ENCODE measurements at regions not wholly inside any gene's neighbourhood (a gene's known extent, or its start where the extent isn't known, plus 50 kb on each side); places are given as distances from the start of the nearest gene placed in this dataset.

DNA sequence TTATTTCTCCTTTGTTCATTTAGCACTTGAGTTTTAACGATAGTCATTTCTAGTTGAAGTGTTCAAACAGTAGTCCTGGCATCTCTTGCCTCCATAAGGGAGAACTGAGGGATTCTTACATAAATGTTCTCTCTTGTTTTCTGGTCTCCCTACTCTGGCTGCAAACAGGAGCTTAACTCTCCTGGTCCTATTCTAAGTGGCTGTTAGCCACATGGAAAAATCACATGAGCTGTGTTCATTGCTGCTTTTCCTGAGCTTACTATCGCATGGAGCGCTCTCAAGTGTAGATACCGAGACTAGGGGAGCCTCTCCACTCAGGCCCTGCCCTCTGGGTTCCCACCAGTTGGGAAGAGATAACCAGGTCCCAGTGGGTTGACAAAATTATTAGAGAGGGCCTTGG lies 403.1 kb upstream of the TPM1 start:
- TF ChIP-seq, protein P1, sequence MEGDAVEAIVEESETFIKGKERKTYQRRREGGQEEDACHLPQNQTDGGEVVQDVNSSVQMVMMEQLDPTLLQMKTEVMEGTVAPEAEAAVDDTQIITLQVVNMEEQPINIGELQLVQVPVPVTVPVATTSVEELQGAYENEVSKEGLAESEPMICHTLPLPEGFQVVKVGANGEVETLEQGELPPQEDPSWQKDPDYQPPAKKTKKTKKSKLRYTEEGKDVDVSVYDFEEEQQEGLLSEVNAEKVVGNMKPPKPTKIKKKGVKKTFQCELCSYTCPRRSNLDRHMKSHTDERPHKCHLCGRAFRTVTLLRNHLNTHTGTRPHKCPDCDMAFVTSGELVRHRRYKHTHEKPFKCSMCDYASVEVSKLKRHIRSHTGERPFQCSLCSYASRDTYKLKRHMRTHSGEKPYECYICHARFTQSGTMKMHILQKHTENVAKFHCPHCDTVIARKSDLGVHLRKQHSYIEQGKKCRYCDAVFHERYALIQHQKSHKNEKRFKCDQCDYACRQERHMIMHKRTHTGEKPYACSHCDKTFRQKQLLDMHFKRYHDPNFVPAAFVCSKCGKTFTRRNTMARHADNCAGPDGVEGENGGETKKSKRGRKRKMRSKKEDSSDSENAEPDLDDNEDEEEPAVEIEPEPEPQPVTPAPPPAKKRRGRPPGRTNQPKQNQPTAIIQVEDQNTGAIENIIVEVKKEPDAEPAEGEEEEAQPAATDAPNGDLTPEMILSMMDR (IDR thresholded peaks at IDR 0.05; ENCODE audit: insufficient read depth, low read depth, low read length): no peak
- TF ChIP-seq EZH2 (IDR thresholded peaks at IDR 0.05; ENCODE audit: insufficient read depth, low read length): no peak
